HCT116 (cell line): ENCODE measurements at regions not wholly inside any gene's neighbourhood (a gene's known extent, or its start where the extent isn't known, plus 50 kb on each side); places are given as distances from the start of the nearest gene placed in this dataset.

Experiments
- ATAC-seq: fragments of 200-7000 bp; cut with Tn5 transposase; 2 replicates; pipeline ENCODE4 v1.9.1; 2020; ENCODE audit warnings: mild to moderate bottlenecking, moderate library complexity
- BruUV-seq: library from RNA; stranded (reverse); fragments of 400-500 nt; replicated peaks from 2 replicates; lab custom pipeline; 2021; lab: Mats Ljungman, UMichigan
- CTCF ChIA-PET: fragments of 300-600 bp; sonication (Branson Sonifier 250); formaldehyde crosslinking; loops from one replicate; lab custom pipeline; 2021; ENCODE audit warnings: antibody characterized with exemption; lab: Charles Lee
- POLR2A ChIA-PET: fragments of 300-600, 350-600 bp; sonication (Branson Sonifier 250); formaldehyde crosslinking; loops from one replicate; lab custom pipeline; 2021; ENCODE audit warnings: antibody characterized with exemption; lab: Charles Lee
- RAD21 ChIA-PET, 2 experiments: fragments of 300-600 bp; sonication (Branson Sonifier 250); formaldehyde crosslinking; loops; one replicate each; lab custom pipeline; 2023; ENCODE audit warnings: low total read pairs in 2 of 2; ENCODE audit not compliant: uncharacterized antibody in 2 of 2, unreplicated experiment in 2 of 2, low non-redundant PET in 1 of 2; lab: Charles Lee
- DNase-seq: peaks from one replicate; pipeline ENCODE4 v3.0.0-alpha.2; 2010; ENCODE audit warnings: low read depth, low spot score
- H2AFZ ChIP-seq: fragments of 200-600 bp; shearing (Covaris generic), sonication (generic); 2 replicates; pipeline ENCODE4 v1.6.1; 2017; ENCODE audit warnings: low read depth, mixed run types, mixed read lengths, antibody characterized with exemption, low read length; ENCODE audit not compliant: poor library complexity, severe bottlenecking
- H3K27ac ChIP-seq: 2 replicates; pipeline ENCODE4 v1.5.1; 2012; ENCODE audit warnings: low read depth, low read length
- H3K27me3 ChIP-seq: fragments of 200-600 bp; sonication (generic); 2 replicates; pipeline ENCODE4 v1.6.1; 2016; ENCODE audit warnings: mixed run types, low read length, mixed read lengths; ENCODE audit not compliant: insufficient read depth
- H3K36me3 ChIP-seq, 2 experiments: fragments of 200-500 bp in 1 of 2; fragments of 200-600 bp in 1 of 2; sonication (Bioruptor generic) in 1 of 2; sonication (generic) in 1 of 2; 2 replicates each; pipeline versions ENCODE4 v1.5.1 to v1.6.1; 2014 to 2016; ENCODE audit warnings: low read length in 2 of 2, inconsistent platforms in 1 of 2, mixed read lengths in 1 of 2, mixed run types in 1 of 2; ENCODE audit not compliant: insufficient read depth in 2 of 2, control insufficient read depth in 1 of 2
- H3K4me1 ChIP-seq, 2 experiments: fragments of 200-600 bp in 1 of 2; sonication (generic) in 1 of 2; 2 replicates each; pipeline versions ENCODE4 v1.5.1 to v1.6.1; 2012 to 2017; ENCODE audit warnings: low read length in 2 of 2, inconsistent platforms in 1 of 2, mild to moderate bottlenecking in 1 of 2, mixed read lengths in 1 of 2, mixed run types in 1 of 2, moderate library complexity in 1 of 2; ENCODE audit not compliant: insufficient read depth in 2 of 2, control insufficient read depth in 1 of 2
- H3K4me2 ChIP-seq: fragments of 200-600 bp; sonication (generic); 2 replicates; pipeline ENCODE4 v1.6.1; 2017; ENCODE audit warnings: mixed run types, low read length, mixed read lengths
- H3K4me3 ChIP-seq, 2 experiments: fragments of 200-600 bp in 1 of 2; sonication (generic) in 1 of 2; replicated peaks in 1 of 2; 2 replicates each; pipeline ENCODE4 v1.5.1; 2011 to 2016; ENCODE audit warnings: low read length in 2 of 2, control low read depth in 1 of 2, low read depth in 1 of 2, mild to moderate bottlenecking in 1 of 2, mixed read lengths in 1 of 2, mixed run types in 1 of 2
- H3K79me2 ChIP-seq: fragments of 200-600 bp; sonication (generic); 2 replicates; pipeline ENCODE4 v1.6.1; 2017; ENCODE audit warnings: mild to moderate bottlenecking, mixed run types, low read length, moderate library complexity, mixed read lengths; ENCODE audit not compliant: insufficient read depth
- H3K9ac ChIP-seq: fragments of 200-600 bp; sonication (generic); 2 replicates; pipeline ENCODE4 v1.6.1; 2016; ENCODE audit warnings: low read length, mixed read lengths
- H3K9me2 ChIP-seq: fragments of 200-600 bp; sonication (generic), shearing (Covaris generic); 2 replicates; pipeline ENCODE4 v1.6.1; 2017; ENCODE audit warnings: mixed run types, mild to moderate bottlenecking, moderate library complexity; ENCODE audit not compliant: insufficient read depth
- H3K9me3 ChIP-seq, 2 experiments: fragments of 200-500 bp in 1 of 2; fragments of 200-600 bp in 1 of 2; sonication (Bioruptor generic) in 1 of 2; sonication (generic) in 1 of 2; 2 replicates each; pipeline ENCODE4 v1.6.1; 2014 to 2017; ENCODE audit warnings: low read length in 2 of 2, mixed read lengths in 2 of 2, inconsistent platforms in 1 of 2, low read depth in 1 of 2, mild to moderate bottlenecking in 1 of 2, mixed run types in 1 of 2, moderate library complexity in 1 of 2; ENCODE audit not compliant: control insufficient read depth in 1 of 2, insufficient read depth in 1 of 2
- H4K20me1 ChIP-seq: fragments of 200-600 bp; sonication (generic), shearing (Covaris generic); 2 replicates; pipeline ENCODE4 v1.6.1; 2017; ENCODE audit warnings: mixed run types, mild to moderate bottlenecking, moderate library complexity; ENCODE audit not compliant: insufficient read depth
- CEBPB ChIP-seq: IDR thresholded peaks from 2 replicates; pipeline ENCODE4 v1.6.1; 2012; ENCODE audit warnings: low read depth
- EGR1 ChIP-seq: IDR thresholded peaks from 2 replicates; pipeline ENCODE4 v1.6.1; 2012; ENCODE audit warnings: low read depth
- ELF1 ChIP-seq: IDR thresholded peaks from 2 replicates; pipeline ENCODE4 v1.6.1; 2012; ENCODE audit warnings: low read depth, borderline replicate concordance
- EZH2 ChIP-seq: fragments of 200-600 bp; sonication (generic); IDR thresholded peaks from 2 replicates; pipeline ENCODE4 v1.6.1; 2017; ENCODE audit warnings: antibody characterized with exemption, mixed run types
- EZH2phosphoT487 ChIP-seq: fragments of 200-600 bp; IDR thresholded peaks from 2 replicates; pipeline ENCODE4 v1.6.1; 2018; ENCODE audit warnings: antibody characterized with exemption, borderline replicate concordance
- FOSL1 ChIP-seq: IDR thresholded peaks from 2 replicates; pipeline ENCODE4 v1.6.1; 2012; ENCODE audit warnings: low read depth
- JUND ChIP-seq: IDR thresholded peaks from 2 replicates; pipeline ENCODE4 v1.6.1; 2012
- POLR2A ChIP-seq: IDR thresholded peaks from 2 replicates; pipeline ENCODE4 v1.7.0; 2011; ENCODE audit warnings: borderline replicate concordance; ENCODE audit not compliant: insufficient read depth, insufficient read length; ENCODE audit errors: extremely low read depth
- POLR2AphosphoS5 ChIP-seq: IDR thresholded peaks from 2 replicates; pipeline ENCODE4 v1.6.1; 2011; ENCODE audit warnings: mild to moderate bottlenecking, low read depth, low read length, moderate library complexity
- RAD21 ChIP-seq: IDR thresholded peaks from 2 replicates; pipeline ENCODE4 v1.6.1; 2012; ENCODE audit warnings: low read depth, mild to moderate bottlenecking
- SIN3A ChIP-seq: IDR thresholded peaks from 2 replicates; pipeline ENCODE4 v1.6.1; 2012; ENCODE audit warnings: low read depth
- SP1 ChIP-seq: IDR thresholded peaks from 2 replicates; pipeline ENCODE4 v1.6.1; 2012; ENCODE audit warnings: low read depth
- SRF ChIP-seq: IDR thresholded peaks from 2 replicates; pipeline ENCODE4 v1.6.1; 2012; ENCODE audit warnings: low read depth
- TCF7L2 ChIP-seq: IDR thresholded peaks from 2 replicates; pipeline ENCODE4 v1.7.0; 2011; ENCODE audit warnings: borderline replicate concordance, inconsistent platforms; ENCODE audit not compliant: insufficient read depth, insufficient read length; ENCODE audit errors: extremely low read depth
- ZFX ChIP-seq: fragments of 450-650 bp; IDR thresholded peaks from 2 replicates; pipeline ENCODE4 v1.6.1; 2017
- ZNF274 ChIP-seq: fragments of 200-500 bp; sonication (Bioruptor generic); IDR thresholded peaks from 2 replicates; pipeline ENCODE4 v1.6.1; 2014; ENCODE audit warnings: mild to moderate bottlenecking, low read depth, low read length, inconsistent platforms
- intact Hi-C: fragments of 100-400 bp; cut with micrococcal nuclease; formaldehyde crosslinking; loops from 2 replicates; pipeline ENCODE4 v1.10.0; 2022
- TF ChIP-seq, protein P1 (sequence below): IDR thresholded peaks from 2 replicates; pipeline ENCODE4 v1.6.1; 2012
- TF ChIP-seq, protein P2 (sequence below): IDR thresholded peaks from 2 replicates; pipeline ENCODE4 v1.6.1; 2012
- TF ChIP-seq, protein P3 (sequence below): IDR thresholded peaks from 2 replicates; pipeline ENCODE4 v1.6.1; 2012; ENCODE audit warnings: low read depth

DNA sequence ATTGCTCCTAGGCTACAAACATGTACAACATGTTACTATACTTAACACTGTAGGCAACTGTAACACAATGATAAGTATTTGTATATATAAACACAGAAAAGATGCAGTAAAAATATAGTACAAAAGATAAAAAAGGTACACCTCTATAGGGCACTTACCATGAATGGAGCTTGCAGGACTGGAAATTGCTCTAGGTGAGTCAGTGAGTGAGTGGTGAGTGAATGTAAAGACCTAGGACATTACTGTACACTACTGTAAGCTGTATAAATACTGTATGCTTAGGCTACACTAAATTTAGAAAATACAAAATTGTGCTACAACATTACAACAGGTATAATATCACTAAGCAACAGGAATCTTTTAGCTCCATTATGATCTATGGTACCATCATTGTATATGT lies 312.0 kb upstream of the PREP start:
- no peaks in the 10 kb centered on the region for H3K79me2 ChIP-seq
- no peaks in the 10 kb centered on the region for H3K4me1 ChIP-seq
- TF ChIP-seq, protein P1, sequence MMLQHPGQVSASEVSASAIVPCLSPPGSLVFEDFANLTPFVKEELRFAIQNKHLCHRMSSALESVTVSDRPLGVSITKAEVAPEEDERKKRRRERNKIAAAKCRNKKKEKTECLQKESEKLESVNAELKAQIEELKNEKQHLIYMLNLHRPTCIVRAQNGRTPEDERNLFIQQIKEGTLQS = no peak
- TF ChIP-seq EZH2 (no peak), SRF (no peak), TCF7L2 (no peak), POLR2A (no peak), EZH2phosphoT487 (no peak), ZNF274 (no peak), ZFX (no peak), JUND (no peak), FOSL1 (no peak), RAD21 (no peak), POLR2AphosphoS5 (no peak), ELF1 (no peak), CEBPB (no peak), EGR1 (no peak), SIN3A (no peak), SP1 (no peak)
- TF ChIP-seq, protein P2, sequence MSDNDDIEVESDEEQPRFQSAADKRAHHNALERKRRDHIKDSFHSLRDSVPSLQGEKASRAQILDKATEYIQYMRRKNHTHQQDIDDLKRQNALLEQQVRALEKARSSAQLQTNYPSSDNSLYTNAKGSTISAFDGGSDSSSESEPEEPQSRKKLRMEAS = no peak
- TF ChIP-seq, protein P3, sequence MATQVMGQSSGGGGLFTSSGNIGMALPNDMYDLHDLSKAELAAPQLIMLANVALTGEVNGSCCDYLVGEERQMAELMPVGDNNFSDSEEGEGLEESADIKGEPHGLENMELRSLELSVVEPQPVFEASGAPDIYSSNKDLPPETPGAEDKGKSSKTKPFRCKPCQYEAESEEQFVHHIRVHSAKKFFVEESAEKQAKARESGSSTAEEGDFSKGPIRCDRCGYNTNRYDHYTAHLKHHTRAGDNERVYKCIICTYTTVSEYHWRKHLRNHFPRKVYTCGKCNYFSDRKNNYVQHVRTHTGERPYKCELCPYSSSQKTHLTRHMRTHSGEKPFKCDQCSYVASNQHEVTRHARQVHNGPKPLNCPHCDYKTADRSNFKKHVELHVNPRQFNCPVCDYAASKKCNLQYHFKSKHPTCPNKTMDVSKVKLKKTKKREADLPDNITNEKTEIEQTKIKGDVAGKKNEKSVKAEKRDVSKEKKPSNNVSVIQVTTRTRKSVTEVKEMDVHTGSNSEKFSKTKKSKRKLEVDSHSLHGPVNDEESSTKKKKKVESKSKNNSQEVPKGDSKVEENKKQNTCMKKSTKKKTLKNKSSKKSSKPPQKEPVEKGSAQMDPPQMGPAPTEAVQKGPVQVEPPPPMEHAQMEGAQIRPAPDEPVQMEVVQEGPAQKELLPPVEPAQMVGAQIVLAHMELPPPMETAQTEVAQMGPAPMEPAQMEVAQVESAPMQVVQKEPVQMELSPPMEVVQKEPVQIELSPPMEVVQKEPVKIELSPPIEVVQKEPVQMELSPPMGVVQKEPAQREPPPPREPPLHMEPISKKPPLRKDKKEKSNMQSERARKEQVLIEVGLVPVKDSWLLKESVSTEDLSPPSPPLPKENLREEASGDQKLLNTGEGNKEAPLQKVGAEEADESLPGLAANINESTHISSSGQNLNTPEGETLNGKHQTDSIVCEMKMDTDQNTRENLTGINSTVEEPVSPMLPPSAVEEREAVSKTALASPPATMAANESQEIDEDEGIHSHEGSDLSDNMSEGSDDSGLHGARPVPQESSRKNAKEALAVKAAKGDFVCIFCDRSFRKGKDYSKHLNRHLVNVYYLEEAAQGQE = no peak
- TF ChIP-seq, all 23 proteins: peak for 0
- H4K20me1 ChIP-seq = no peaks in the 10 kb centered on the region
- no peak overlapping the region for H3K4me2 ChIP-seq
- RAD21 ChIA-PET = interaction anchor here in 1 of 2 experiments (0.6 kb wide), 1 partner anchor 10 kb away, joined by 3 read pairs; no protein-coding TSS in a partner anchor
- ATAC-seq (no peak), DNase-seq (no peak)
- no peaks in the 10 kb centered on the region for H3K27me3 ChIP-seq
- no peaks in the 10 kb centered on the region for H3K36me3 ChIP-seq
- no peak overlapping the region for H3K27ac ChIP-seq
- H3K9ac ChIP-seq = no peak overlapping the region
- peaks cover 3% of the 10 kb centered on the region in 2 experiments; a peak in 2 of 4 replicates for H3K9me3 ChIP-seq
- H3K9me2 ChIP-seq = no peaks in the 10 kb centered on the region
- CTCF ChIA-PET = no interaction called here
- no peak overlapping the region for H2AFZ ChIP-seq
- BruUV-seq = no TSS peak
- no peak overlapping the region for H3K4me3 ChIP-seq
- intact Hi-C loops = no loop called here
- POLR2A ChIA-PET = no interaction called here
